ENCODE measurements at regions not wholly inside any gene's neighbourhood (a gene's known extent, or its start where the extent isn't known, plus 50 kb on each side); places are given as distances from the start of the nearest gene placed in this dataset.

- ATAC-seq (no peak), DNase-seq (ENCODE audit: missing footprints) (no peak)
- intact Hi-C loops (cut with DNase I), result no loop called here
Observed at GRCh38 chr10:28777911-28778310, 100.6 kb downstream of the BAMBI start.

GRCh38 chr10:28778524-28778923 is 101.2 kb downstream of the BAMBI start:
- ATAC-seq (no peak), DNase-seq (ENCODE audit: missing footprints) (no peak)
- intact Hi-C loops (cut with DNase I), result no loop called here

- DNase-seq (ENCODE audit: missing footprints) (no peak), ATAC-seq (no peak)
- intact Hi-C loops (cut with DNase I), result no loop called here
Observed at GRCh38 chr10:28781296-28781695, 104.0 kb downstream of the BAMBI start.

GRCh38 chr10:28783087-28783486 is 105.8 kb downstream of the BAMBI start:
- DNase-seq (ENCODE audit: missing footprints) (no peak), ATAC-seq (no peak)
- intact Hi-C loops (cut with DNase I), result no loop called here

- ATAC-seq, result no peak
- intact Hi-C loops (cut with DNase I), result no loop called here
- no peak for DNase-seq (ENCODE audit: missing footprints)
Observed at GRCh38 chr10:28785018-28785417, 107.7 kb downstream of the BAMBI start.

GRCh38 chr10:28788252-28788651 is 110.9 kb downstream of the BAMBI start:
- intact Hi-C loops (cut with DNase I), result no loop called here
- ATAC-seq (no peak), DNase-seq (ENCODE audit: missing footprints) (no peak)

GRCh38 chr10:28788762-28789161 is 111.4 kb downstream of the BAMBI start:
- ATAC-seq (no peak), DNase-seq (ENCODE audit: missing footprints) (no peak)
- intact Hi-C loops (cut with DNase I), result no loop called here

GRCh38 chr10:28790146-28790545 is 112.8 kb downstream of the BAMBI start:
- ATAC-seq, result no peak
- DNase-seq (ENCODE audit: missing footprints), result no peak
- intact Hi-C loops (cut with DNase I), result no loop called here

GRCh38 chr10:28793482-28793881 is 116.2 kb downstream of the BAMBI start:
- DNase-seq (ENCODE audit: missing footprints), result no peak
- ATAC-seq, result no peak
- intact Hi-C loops (cut with DNase I), result no loop called here

GRCh38 chr10:28794986-28795385 is 117.7 kb downstream of the BAMBI start:
- ATAC-seq (no peak), DNase-seq (ENCODE audit: missing footprints) (no peak)
- intact Hi-C loops (cut with DNase I), result no loop called here

- peak; percentile 77 for ATAC-seq
- intact Hi-C loops (cut with DNase I), result no loop called here
Observed at GRCh38 chr10:28796606-28797512, 119.5 kb downstream of the BAMBI start.

GRCh38 chr10:28797904-28798371 is 120.6 kb downstream of the BAMBI start:
- intact Hi-C loops (cut with DNase I), result no loop called here
- DNase-seq (ENCODE audit: missing footprints), result no peak
- peak; percentile 27 for ATAC-seq

More at GRCh38 chr10:28796606-28797512, 119.5 kb downstream of the BAMBI start:
- peak; percentile 73 for DNase-seq (ENCODE audit: missing footprints)

GRCh38 chr10:28798428-28798955 is 121.2 kb downstream of the BAMBI start:
- ATAC-seq, result no peak
- intact Hi-C loops (cut with DNase I), result no loop called here
- no peak for DNase-seq (ENCODE audit: missing footprints)

GRCh38 chr10:28798964-28799363 is 121.6 kb downstream of the BAMBI start:
- ATAC-seq, result no peak
- no peak for DNase-seq (ENCODE audit: missing footprints)
- intact Hi-C loops (cut with DNase I), result no loop called here

- DNase-seq (ENCODE audit: missing footprints), result no peak
- ATAC-seq, result no peak
- intact Hi-C loops (cut with DNase I), result no loop called here
Observed at GRCh38 chr10:28800144-28800543, 122.8 kb downstream of the BAMBI start.

GRCh38 chr10:28801247-28801646 is 123.9 kb downstream of the BAMBI start:
- DNase-seq (ENCODE audit: missing footprints) (no peak), ATAC-seq (no peak)
- intact Hi-C loops (cut with DNase I), result no loop called here

- no peak for ATAC-seq
- intact Hi-C loops (cut with DNase I), result no loop called here
- DNase-seq (ENCODE audit: missing footprints), result no peak
Observed at GRCh38 chr10:28801869-28802268, 124.5 kb downstream of the BAMBI start.

- intact Hi-C loops (cut with DNase I), result loop anchor here (5.0 kb wide), 1 partner anchor 92 kb away; no protein-coding TSS in a partner anchor
- ATAC-seq (no peak), DNase-seq (ENCODE audit: missing footprints) (no peak)
Observed at GRCh38 chr10:28805390-28805789, 128.1 kb downstream of the BAMBI start.

- no peak for DNase-seq (ENCODE audit: missing footprints)
- ATAC-seq, result peak; percentile 49
- intact Hi-C loops (cut with DNase I), result loop anchor here (5.0 kb wide), 1 partner anchor 91 kb away; no protein-coding TSS in a partner anchor
Observed at GRCh38 chr10:28806488-28806941, 129.2 kb downstream of the BAMBI start.

Data from Right ventricle myocardium inferior (tissue), 1 donor.